Left lobe of liver (tissue), 2 donors: ENCODE measurements at regions not wholly inside any gene's neighbourhood (a gene's known extent, or its start where the extent isn't known, plus 50 kb on each side); places are given as distances from the start of the nearest gene placed in this dataset.

ENCODE experiments used
- ATAC-seq: fragments of 200-7000 bp; cut with Tn5 transposase; one replicate; pipeline ENCODE4 v1.9.1; 2020; ENCODE audit warnings: mild to moderate bottlenecking, moderate library complexity
- DNase-seq: peaks from one replicate; pipeline ENCODE4 v3.0.0-alpha.2; 2020; ENCODE audit warnings: low spot score
- donor health status: DM: no; HTN: no; CAD: no; lungs with moderate emphysema.
- donor health status: DM: no; HTN: yes; CAD: no.

GRCh38 chr13:40235160-40235796, 431.2 kb downstream of the FOXO1 start:
- no peak for DNase-seq

GRCh38 chr13:40236566-40237168, 429.8 kb downstream of the FOXO1 start:
- DNase-seq, result no peak
- ATAC-seq, result peak; percentile 10

More at GRCh38 chr13:40235160-40235796, 431.2 kb downstream of the FOXO1 start:
- no peak for ATAC-seq

- DNase-seq (no peak), ATAC-seq (no peak)
Observed at GRCh38 chr13:40238761-40239160, 427.7 kb downstream of the FOXO1 start.

- ATAC-seq (no peak), DNase-seq (no peak)
Observed at GRCh38 chr13:40240293-40240692, 426.1 kb downstream of the FOXO1 start.

- DNase-seq (no peak), ATAC-seq (no peak)
Observed at GRCh38 chr13:40241125-40241798, 425.2 kb downstream of the FOXO1 start.

GRCh38 chr13:40243047-40243446, 423.4 kb downstream of the FOXO1 start:
- ATAC-seq, result no peak

GRCh38 chr13:40243982-40244381, 422.5 kb downstream of the FOXO1 start:
- ATAC-seq, result no peak
- no peak for DNase-seq

More at GRCh38 chr13:40243047-40243446, 423.4 kb downstream of the FOXO1 start:
- DNase-seq, result no peak

- DNase-seq (no peak), ATAC-seq (no peak)
Observed at GRCh38 chr13:40245567-40245966, 420.9 kb downstream of the FOXO1 start.

GRCh38 chr13:40247845-40248244, 418.6 kb downstream of the FOXO1 start:
- ATAC-seq (no peak), DNase-seq (no peak)

GRCh38 chr13:40251343-40252032, 415.0 kb downstream of the FOXO1 start:
- peak; percentile 55 for ATAC-seq
- DNase-seq, result no peak

GRCh38 chr13:40252241-40252640, 414.2 kb downstream of the FOXO1 start:
- DNase-seq, result no peak

GRCh38 chr13:40252676-40253075, 413.8 kb downstream of the FOXO1 start:
- ATAC-seq (no peak), DNase-seq (no peak)

More at GRCh38 chr13:40252241-40252640, 414.2 kb downstream of the FOXO1 start:
- ATAC-seq, result no peak

- ATAC-seq (no peak), DNase-seq (no peak)
Observed at GRCh38 chr13:40254394-40254793, 412.0 kb downstream of the FOXO1 start.

- ATAC-seq, result no peak
- no peak for DNase-seq
Observed at GRCh38 chr13:40255551-40255950, 410.9 kb downstream of the FOXO1 start.

GRCh38 chr13:40259899-40260298, 406.5 kb downstream of the FOXO1 start:
- DNase-seq (no peak), ATAC-seq (no peak)

- no peak for ATAC-seq
Observed at GRCh38 chr13:40261336-40261735, 405.1 kb downstream of the FOXO1 start.

GRCh38 chr13:40261947-40262346, 404.5 kb downstream of the FOXO1 start:
- no peak for ATAC-seq
- no peak for DNase-seq

More at GRCh38 chr13:40261336-40261735, 405.1 kb downstream of the FOXO1 start:
- no peak for DNase-seq

GRCh38 chr13:40269086-40269485, 397.4 kb downstream of the FOXO1 start:
- ATAC-seq, result peak; percentile 22
- DNase-seq, result no peak

- DNase-seq (no peak), ATAC-seq (no peak)
Observed at GRCh38 chr13:40270726-40271125, 395.7 kb downstream of the FOXO1 start.

GRCh38 chr13:40271271-40271885, 395.1 kb downstream of the FOXO1 start:
- peak; percentile 57 for ATAC-seq
- DNase-seq, result no peak
